Astrocyte of the spinal cord (primary cell): ENCODE measurements at regions not wholly inside any gene's neighbourhood (a gene's known extent, or its start where the extent isn't known, plus 50 kb on each side); places are given as distances from the start of the nearest gene placed in this dataset.

ENCODE experiments used
- DNase-seq: peaks from one replicate; pipeline ENCODE4 v3.0.0; 2011; ENCODE audit warnings: low read depth, low spot score
- H3K4me3 ChIP-seq: 2 replicates; pipeline ENCODE4 v1.5.1; 2011; ENCODE audit warnings: low read depth, mild to moderate bottlenecking, low read length, moderate library complexity
- in situ Hi-C: cut with HindIII; loops from 2 replicates; pipeline ENCODE4 v1.10.0; 2017; ENCODE audit warnings: low sequenced_read_pairs
- TF ChIP-seq, protein P1 (sequence below): IDR thresholded peaks from 2 replicates; pipeline ENCODE4 v1.5.1; 2012; ENCODE audit warnings: low read depth, mild to moderate bottlenecking, low read length, inconsistent platforms

DNA sequence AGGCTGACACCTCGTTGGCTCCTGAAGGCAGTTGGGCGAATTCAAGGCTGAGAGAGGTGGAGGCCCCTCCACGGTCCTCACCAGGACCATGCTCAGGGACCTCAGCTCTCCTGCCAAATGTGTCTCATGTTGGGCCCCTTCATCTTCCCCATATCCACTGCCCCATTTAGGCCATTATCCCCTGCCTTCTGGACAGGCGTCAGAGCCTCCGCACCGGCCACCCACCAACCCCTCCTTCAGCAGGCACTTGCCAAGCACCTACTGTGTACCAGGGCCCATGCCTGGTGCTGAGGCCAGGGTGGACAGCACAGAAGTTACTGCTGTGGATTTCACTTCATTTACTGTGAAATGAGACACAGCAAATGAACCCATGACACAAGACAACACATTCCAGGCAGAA lies 325.8 kb downstream of the MATN1 start:
- TF ChIP-seq, protein P1, sequence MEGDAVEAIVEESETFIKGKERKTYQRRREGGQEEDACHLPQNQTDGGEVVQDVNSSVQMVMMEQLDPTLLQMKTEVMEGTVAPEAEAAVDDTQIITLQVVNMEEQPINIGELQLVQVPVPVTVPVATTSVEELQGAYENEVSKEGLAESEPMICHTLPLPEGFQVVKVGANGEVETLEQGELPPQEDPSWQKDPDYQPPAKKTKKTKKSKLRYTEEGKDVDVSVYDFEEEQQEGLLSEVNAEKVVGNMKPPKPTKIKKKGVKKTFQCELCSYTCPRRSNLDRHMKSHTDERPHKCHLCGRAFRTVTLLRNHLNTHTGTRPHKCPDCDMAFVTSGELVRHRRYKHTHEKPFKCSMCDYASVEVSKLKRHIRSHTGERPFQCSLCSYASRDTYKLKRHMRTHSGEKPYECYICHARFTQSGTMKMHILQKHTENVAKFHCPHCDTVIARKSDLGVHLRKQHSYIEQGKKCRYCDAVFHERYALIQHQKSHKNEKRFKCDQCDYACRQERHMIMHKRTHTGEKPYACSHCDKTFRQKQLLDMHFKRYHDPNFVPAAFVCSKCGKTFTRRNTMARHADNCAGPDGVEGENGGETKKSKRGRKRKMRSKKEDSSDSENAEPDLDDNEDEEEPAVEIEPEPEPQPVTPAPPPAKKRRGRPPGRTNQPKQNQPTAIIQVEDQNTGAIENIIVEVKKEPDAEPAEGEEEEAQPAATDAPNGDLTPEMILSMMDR = no peak
- H3K4me3 ChIP-seq = no peak overlapping the region
- no peak for DNase-seq
- in situ Hi-C loops = no loop called here

DNA sequence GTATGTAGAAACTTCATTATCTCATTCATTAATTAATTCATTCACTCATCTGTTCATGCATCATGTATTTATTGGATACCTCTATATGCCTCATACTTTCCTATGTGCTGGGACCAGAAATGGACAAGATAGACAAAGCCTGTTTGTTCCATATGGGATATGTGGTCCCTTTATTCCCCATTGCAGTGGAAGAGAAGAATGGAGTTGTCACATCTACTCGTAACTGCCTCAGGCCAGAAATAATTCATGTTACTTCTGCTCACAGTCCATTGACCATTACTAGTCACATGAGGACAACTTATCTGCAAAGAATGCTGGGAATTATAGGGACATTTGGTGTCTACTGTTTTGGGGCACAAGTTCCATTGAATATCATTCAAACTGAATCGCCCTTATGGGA lies 327.8 kb downstream of the MATN1 start:
- H3K4me3 ChIP-seq = no peak overlapping the region
- TF ChIP-seq, protein P1 = no peak
- in situ Hi-C loops = no loop called here
- DNase-seq = no peak

DNA sequence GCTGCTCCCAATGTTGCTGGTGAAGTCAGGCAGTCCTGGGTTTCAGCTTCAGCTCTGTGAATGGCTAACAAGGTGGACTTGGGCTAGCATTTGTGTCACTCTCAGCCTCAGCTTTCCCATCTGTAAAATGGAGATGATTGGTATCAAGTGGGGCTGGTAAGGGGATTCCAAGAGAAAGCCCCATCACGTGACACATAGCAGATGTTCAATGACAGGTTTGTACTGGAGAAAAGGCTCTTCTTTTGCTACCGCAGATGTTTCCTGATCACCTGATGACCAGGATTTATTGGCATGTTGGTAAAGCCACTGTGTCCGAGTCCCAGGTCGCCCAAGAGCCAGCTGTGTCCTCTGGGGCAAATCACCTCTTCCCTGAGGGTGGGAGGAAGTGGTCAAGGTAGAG lies 335.0 kb downstream of the MATN1 start:
- DNase-seq = no peak
- no peak overlapping the region for H3K4me3 ChIP-seq
- in situ Hi-C loops = no loop called here
- TF ChIP-seq, protein P1 = no peak

DNA sequence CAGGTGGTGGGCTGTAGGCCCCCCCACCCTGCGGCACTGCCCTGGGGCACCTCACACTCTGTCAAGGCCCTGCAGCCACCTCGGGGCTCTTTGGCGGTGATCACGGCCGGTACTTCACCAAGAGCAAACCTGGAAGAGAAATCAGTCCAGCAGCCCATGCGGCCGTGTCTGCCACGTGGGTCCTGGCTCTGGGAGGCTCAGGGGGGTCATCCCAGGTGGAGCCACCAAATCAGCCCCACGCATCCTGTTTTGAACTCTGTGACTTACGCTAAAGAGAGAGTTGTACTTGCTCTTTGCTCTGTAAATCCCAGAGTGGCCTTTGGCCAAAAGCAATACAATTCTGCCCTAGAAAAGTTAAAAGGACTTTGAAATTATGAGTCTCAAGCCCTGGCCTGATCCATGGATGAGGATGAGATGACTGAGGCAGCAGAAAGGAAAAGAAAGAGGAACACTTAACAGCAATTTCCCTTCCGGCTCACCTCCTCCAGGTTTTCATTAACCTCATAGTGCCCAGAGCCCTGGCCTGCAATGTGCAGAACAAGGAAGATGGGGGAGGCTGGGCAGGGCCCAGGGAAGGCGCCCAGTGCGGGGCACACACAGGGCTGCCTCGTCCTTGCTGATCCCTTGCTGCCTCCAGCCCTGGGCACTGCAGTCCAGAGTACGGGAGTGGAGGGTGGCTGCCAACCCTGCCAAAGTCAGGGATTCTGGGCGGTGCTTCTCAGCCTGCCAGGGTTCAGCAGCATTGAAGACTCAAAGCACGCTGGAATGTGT lies 337.0 kb downstream of the MATN1 start:
- no peak overlapping the region for H3K4me3 ChIP-seq
- TF ChIP-seq, protein P1 = no peak
- in situ Hi-C loops = no loop called here
- no peak for DNase-seq

DNA sequence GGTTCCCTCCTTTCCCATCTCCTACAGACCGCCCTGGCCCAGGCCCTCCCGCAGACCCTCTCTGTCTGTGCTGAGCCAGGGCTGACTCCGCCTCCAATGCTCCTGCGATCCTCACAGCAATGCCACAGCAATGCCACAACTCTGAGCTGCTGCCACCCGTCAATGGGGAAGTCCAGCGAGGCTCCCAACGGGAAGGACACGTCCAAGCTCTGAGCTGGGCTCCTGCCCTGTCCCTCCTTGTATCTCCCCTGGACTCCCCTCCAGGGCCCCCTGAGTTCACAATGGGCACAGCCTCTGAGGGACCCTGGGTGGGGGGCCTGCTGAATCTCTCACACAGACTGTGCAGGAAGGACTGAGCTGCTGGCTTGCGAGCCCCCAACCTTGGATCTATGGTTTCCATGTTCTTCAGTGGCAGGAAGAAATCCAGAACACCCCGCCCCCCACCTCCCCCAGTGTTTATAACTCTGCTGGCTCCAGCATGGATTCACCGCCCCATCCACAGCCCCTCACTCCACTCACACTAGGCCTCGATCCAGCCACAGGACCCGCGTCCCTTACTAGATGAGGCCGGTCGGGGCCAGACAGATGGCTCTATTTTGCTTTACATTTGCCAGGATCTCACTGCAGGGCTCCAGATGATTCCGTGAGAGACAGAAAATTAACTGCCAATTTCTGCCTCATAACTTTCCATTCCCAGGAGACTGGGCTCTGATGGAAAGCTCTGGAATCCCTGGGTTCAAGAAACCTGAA lies 338.0 kb downstream of the MATN1 start:
- TF ChIP-seq, protein P1 = no peak
- in situ Hi-C loops = no loop called here
- H3K4me3 ChIP-seq = no peak overlapping the region
- DNase-seq = no peak

DNA sequence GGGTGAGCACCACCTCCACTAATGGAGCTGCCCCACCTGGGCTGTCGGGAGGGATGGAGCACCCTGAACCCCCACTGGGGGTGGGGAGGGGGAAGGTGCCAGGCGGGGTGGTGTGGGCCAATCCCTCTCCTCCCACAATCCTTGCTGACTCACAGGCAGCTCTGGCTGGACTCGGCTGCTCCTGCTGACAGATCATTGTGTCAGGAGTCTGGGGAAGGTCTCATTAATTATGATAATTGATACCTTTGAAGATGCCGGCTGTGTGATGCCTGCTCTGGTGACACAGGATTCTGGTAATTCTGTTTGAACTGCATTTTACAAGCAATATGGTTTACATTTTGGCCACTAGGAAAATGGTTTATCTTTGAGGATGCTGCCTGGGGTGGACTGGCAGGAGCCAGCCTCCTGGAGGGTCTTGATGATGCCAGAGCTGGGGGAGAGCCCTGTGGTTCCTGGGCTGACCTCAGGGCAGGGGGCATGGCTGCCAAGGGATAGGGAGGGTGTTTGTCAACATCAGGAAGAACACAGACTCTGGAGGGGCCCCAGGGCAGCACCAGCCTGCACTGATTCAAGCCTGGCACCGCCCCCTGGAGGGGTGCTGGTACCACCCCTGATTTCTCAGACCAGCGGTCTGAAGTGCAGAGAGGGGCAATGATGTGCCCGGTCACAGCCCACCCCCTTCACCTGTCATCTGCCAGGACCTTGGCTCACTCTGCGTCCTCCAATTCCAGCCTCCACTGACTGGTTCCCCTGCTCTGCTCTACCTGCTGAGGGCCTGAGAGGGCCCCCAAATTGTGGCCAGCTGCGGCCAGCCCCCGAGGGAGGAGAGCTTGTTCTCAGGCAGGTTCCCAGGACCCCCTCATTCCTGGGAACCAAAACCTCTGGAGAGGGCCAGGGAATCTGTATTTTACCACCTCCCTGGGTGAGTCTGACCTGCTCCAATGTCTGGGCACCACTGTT lies 338.8 kb downstream of the MATN1 start:
- TF ChIP-seq, protein P1 = no peak
- in situ Hi-C loops = no loop called here
- no peak for DNase-seq
- H3K4me3 ChIP-seq = no peak overlapping the region
